ENCODE measurements at regions not wholly inside any gene's neighbourhood (a gene's known extent, or its start where the extent isn't known, plus 50 kb on each side); places are given as distances from the start of the nearest gene placed in this dataset.

- TF ChIP-seq POLR2AphosphoS5 (IDR thresholded peaks at IDR 0.05) = no peak
- no peak for TF ChIP-seq POLR2A (IDR thresholded peaks at IDR 0.05)
- no peak for TF ChIP-seq EP300 (IDR thresholded peaks at IDR 0.05)
- no peak for TF ChIP-seq CTCF (IDR thresholded peaks at IDR 0.05)
Measured at GRCh38 chr2:240369801-240370585, 65.5 kb upstream of the GPC1 start.

All from suprapubic skin (tissue), 4 donors.